HCT116 (cell line): ENCODE measurements at regions not wholly inside any gene's neighbourhood (a gene's known extent, or its start where the extent isn't known, plus 50 kb on each side); places are given as distances from the start of the nearest gene placed in this dataset.

Experiments used
- ATAC-seq: fragments of 200-7000 bp; cut with Tn5 transposase; 2 replicates; pipeline ENCODE4 v1.9.1; 2020; ENCODE audit warnings: mild to moderate bottlenecking, moderate library complexity
- BruUV-seq: library from RNA; stranded (reverse); fragments of 400-500 nt; replicated peaks from 2 replicates; lab custom pipeline; 2021; lab: Mats Ljungman, UMichigan
- CTCF ChIA-PET: fragments of 300-600 bp; sonication (Branson Sonifier 250); formaldehyde crosslinking; loops from one replicate; lab custom pipeline; 2021; ENCODE audit warnings: antibody characterized with exemption; lab: Charles Lee
- POLR2A ChIA-PET: fragments of 300-600, 350-600 bp; sonication (Branson Sonifier 250); formaldehyde crosslinking; loops from one replicate; lab custom pipeline; 2021; ENCODE audit warnings: antibody characterized with exemption; lab: Charles Lee
- RAD21 ChIA-PET, 2 experiments: fragments of 300-600 bp; sonication (Branson Sonifier 250); formaldehyde crosslinking; loops; one replicate each; lab custom pipeline; 2023; ENCODE audit warnings: low total read pairs in 2 of 2; ENCODE audit not compliant: uncharacterized antibody in 2 of 2, unreplicated experiment in 2 of 2, low non-redundant PET in 1 of 2; lab: Charles Lee
- DNase-seq: peaks from one replicate; pipeline ENCODE4 v3.0.0-alpha.2; 2010; ENCODE audit warnings: low read depth, low spot score
- H2AFZ ChIP-seq: fragments of 200-600 bp; shearing (Covaris generic), sonication (generic); 2 replicates; pipeline ENCODE4 v1.6.1; 2017; ENCODE audit warnings: low read depth, mixed run types, mixed read lengths, antibody characterized with exemption, low read length; ENCODE audit not compliant: poor library complexity, severe bottlenecking
- H3K27ac ChIP-seq: 2 replicates; pipeline ENCODE4 v1.5.1; 2012; ENCODE audit warnings: low read depth, low read length
- H3K27me3 ChIP-seq: fragments of 200-600 bp; sonication (generic); 2 replicates; pipeline ENCODE4 v1.6.1; 2016; ENCODE audit warnings: mixed run types, low read length, mixed read lengths; ENCODE audit not compliant: insufficient read depth
- H3K36me3 ChIP-seq, 2 experiments: fragments of 200-500 bp in 1 of 2; fragments of 200-600 bp in 1 of 2; sonication (Bioruptor generic) in 1 of 2; sonication (generic) in 1 of 2; 2 replicates each; pipeline versions ENCODE4 v1.5.1 to v1.6.1; 2014 to 2016; ENCODE audit warnings: low read length in 2 of 2, inconsistent platforms in 1 of 2, mixed read lengths in 1 of 2, mixed run types in 1 of 2; ENCODE audit not compliant: insufficient read depth in 2 of 2, control insufficient read depth in 1 of 2
- H3K4me1 ChIP-seq, 2 experiments: fragments of 200-600 bp in 1 of 2; sonication (generic) in 1 of 2; 2 replicates each; pipeline versions ENCODE4 v1.5.1 to v1.6.1; 2012 to 2017; ENCODE audit warnings: low read length in 2 of 2, inconsistent platforms in 1 of 2, mild to moderate bottlenecking in 1 of 2, mixed read lengths in 1 of 2, mixed run types in 1 of 2, moderate library complexity in 1 of 2; ENCODE audit not compliant: insufficient read depth in 2 of 2, control insufficient read depth in 1 of 2
- H3K4me2 ChIP-seq: fragments of 200-600 bp; sonication (generic); 2 replicates; pipeline ENCODE4 v1.6.1; 2017; ENCODE audit warnings: mixed run types, low read length, mixed read lengths
- H3K4me3 ChIP-seq, 2 experiments: fragments of 200-600 bp in 1 of 2; sonication (generic) in 1 of 2; replicated peaks in 1 of 2; 2 replicates each; pipeline ENCODE4 v1.5.1; 2011 to 2016; ENCODE audit warnings: low read length in 2 of 2, control low read depth in 1 of 2, low read depth in 1 of 2, mild to moderate bottlenecking in 1 of 2, mixed read lengths in 1 of 2, mixed run types in 1 of 2
- H3K79me2 ChIP-seq: fragments of 200-600 bp; sonication (generic); 2 replicates; pipeline ENCODE4 v1.6.1; 2017; ENCODE audit warnings: mild to moderate bottlenecking, mixed run types, low read length, moderate library complexity, mixed read lengths; ENCODE audit not compliant: insufficient read depth
- H3K9ac ChIP-seq: fragments of 200-600 bp; sonication (generic); 2 replicates; pipeline ENCODE4 v1.6.1; 2016; ENCODE audit warnings: low read length, mixed read lengths
- H3K9me2 ChIP-seq: fragments of 200-600 bp; sonication (generic), shearing (Covaris generic); 2 replicates; pipeline ENCODE4 v1.6.1; 2017; ENCODE audit warnings: mixed run types, mild to moderate bottlenecking, moderate library complexity; ENCODE audit not compliant: insufficient read depth
- H3K9me3 ChIP-seq, 2 experiments: fragments of 200-500 bp in 1 of 2; fragments of 200-600 bp in 1 of 2; sonication (Bioruptor generic) in 1 of 2; sonication (generic) in 1 of 2; 2 replicates each; pipeline ENCODE4 v1.6.1; 2014 to 2017; ENCODE audit warnings: low read length in 2 of 2, mixed read lengths in 2 of 2, inconsistent platforms in 1 of 2, low read depth in 1 of 2, mild to moderate bottlenecking in 1 of 2, mixed run types in 1 of 2, moderate library complexity in 1 of 2; ENCODE audit not compliant: control insufficient read depth in 1 of 2, insufficient read depth in 1 of 2
- H4K20me1 ChIP-seq: fragments of 200-600 bp; sonication (generic), shearing (Covaris generic); 2 replicates; pipeline ENCODE4 v1.6.1; 2017; ENCODE audit warnings: mixed run types, mild to moderate bottlenecking, moderate library complexity; ENCODE audit not compliant: insufficient read depth
- CBX3 ChIP-seq: IDR thresholded peaks from 2 replicates; pipeline ENCODE4 v1.6.1; 2012; ENCODE audit warnings: low read depth
- CEBPB ChIP-seq: IDR thresholded peaks from 2 replicates; pipeline ENCODE4 v1.6.1; 2012; ENCODE audit warnings: low read depth
- EGR1 ChIP-seq: IDR thresholded peaks from 2 replicates; pipeline ENCODE4 v1.6.1; 2012; ENCODE audit warnings: low read depth
- ELF1 ChIP-seq: IDR thresholded peaks from 2 replicates; pipeline ENCODE4 v1.6.1; 2012; ENCODE audit warnings: low read depth, borderline replicate concordance
- EZH2phosphoT487 ChIP-seq: fragments of 200-600 bp; IDR thresholded peaks from 2 replicates; pipeline ENCODE4 v1.6.1; 2018; ENCODE audit warnings: antibody characterized with exemption, borderline replicate concordance
- FOSL1 ChIP-seq: IDR thresholded peaks from 2 replicates; pipeline ENCODE4 v1.6.1; 2012; ENCODE audit warnings: low read depth
- JUND ChIP-seq: IDR thresholded peaks from 2 replicates; pipeline ENCODE4 v1.6.1; 2012
- POLR2AphosphoS5 ChIP-seq: IDR thresholded peaks from 2 replicates; pipeline ENCODE4 v1.6.1; 2011; ENCODE audit warnings: mild to moderate bottlenecking, low read depth, low read length, moderate library complexity
- RAD21 ChIP-seq: IDR thresholded peaks from 2 replicates; pipeline ENCODE4 v1.6.1; 2012; ENCODE audit warnings: low read depth, mild to moderate bottlenecking
- SIN3A ChIP-seq: IDR thresholded peaks from 2 replicates; pipeline ENCODE4 v1.6.1; 2012; ENCODE audit warnings: low read depth
- SP1 ChIP-seq: IDR thresholded peaks from 2 replicates; pipeline ENCODE4 v1.6.1; 2012; ENCODE audit warnings: low read depth
- SRF ChIP-seq: IDR thresholded peaks from 2 replicates; pipeline ENCODE4 v1.6.1; 2012; ENCODE audit warnings: low read depth
- TCF7L2 ChIP-seq: IDR thresholded peaks from 2 replicates; pipeline ENCODE4 v1.7.0; 2011; ENCODE audit warnings: borderline replicate concordance, inconsistent platforms; ENCODE audit not compliant: insufficient read depth, insufficient read length; ENCODE audit errors: extremely low read depth
- ZNF274 ChIP-seq: fragments of 200-500 bp; sonication (Bioruptor generic); IDR thresholded peaks from 2 replicates; pipeline ENCODE4 v1.6.1; 2014; ENCODE audit warnings: mild to moderate bottlenecking, low read depth, low read length, inconsistent platforms
- intact Hi-C: fragments of 100-400 bp; cut with micrococcal nuclease; formaldehyde crosslinking; loops from 2 replicates; pipeline ENCODE4 v1.10.0; 2022
- TF ChIP-seq, protein P1 (sequence below), 3 experiments: fragments of 200-600 bp in 1 of 3; sonication (generic) in 1 of 3; IDR thresholded peaks in 2 of 3; conservative IDR thresholded peaks in 1 of 3; 2 replicates each; pipeline ENCODE4 v1.5.1; 2012 to 2017; ENCODE audit warnings: low read depth in 2 of 3, low read length in 2 of 3, antibody characterized with exemption in 1 of 3, borderline replicate concordance in 1 of 3, control low read depth in 1 of 3, mild to moderate bottlenecking in 1 of 3, mixed read lengths in 1 of 3, mixed run types in 1 of 3, moderate library complexity in 1 of 3; ENCODE audit not compliant: insufficient read depth in 1 of 3
- TF ChIP-seq, protein P2 (sequence below): IDR thresholded peaks from 2 replicates; pipeline ENCODE4 v1.6.1; 2011; ENCODE audit warnings: mild to moderate bottlenecking, low read length, moderate library complexity; ENCODE audit not compliant: insufficient replicate concordance; ENCODE audit errors: extremely low read depth

DNA sequence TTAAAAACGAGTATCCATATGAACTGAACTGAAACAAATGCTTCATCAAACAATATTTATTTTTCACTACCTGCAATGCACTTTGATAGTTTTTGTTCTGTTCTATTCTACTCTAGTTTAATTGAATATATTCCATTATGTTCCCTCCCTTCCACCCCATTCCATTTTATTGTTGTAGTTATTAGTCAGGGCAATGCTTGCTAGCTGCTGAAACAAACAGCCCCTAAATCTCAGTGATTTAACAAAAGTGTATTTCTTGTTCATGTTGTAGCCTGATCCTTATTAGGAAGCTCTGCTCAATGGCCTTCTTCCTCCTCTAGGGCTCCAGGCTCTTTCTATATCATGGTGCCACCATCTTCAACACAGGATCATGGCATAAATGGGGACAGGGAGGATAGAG is 122.3 kb upstream of the RAI2 start:
- no peak for TF ChIP-seq ELF1
- no peak for TF ChIP-seq CBX3
- no peak for TF ChIP-seq SIN3A
- no peak for TF ChIP-seq FOSL1
- TF ChIP-seq EGR1: no peak
- TF ChIP-seq SP1: no peak
- BruUV-seq: no TSS peak

DNA sequence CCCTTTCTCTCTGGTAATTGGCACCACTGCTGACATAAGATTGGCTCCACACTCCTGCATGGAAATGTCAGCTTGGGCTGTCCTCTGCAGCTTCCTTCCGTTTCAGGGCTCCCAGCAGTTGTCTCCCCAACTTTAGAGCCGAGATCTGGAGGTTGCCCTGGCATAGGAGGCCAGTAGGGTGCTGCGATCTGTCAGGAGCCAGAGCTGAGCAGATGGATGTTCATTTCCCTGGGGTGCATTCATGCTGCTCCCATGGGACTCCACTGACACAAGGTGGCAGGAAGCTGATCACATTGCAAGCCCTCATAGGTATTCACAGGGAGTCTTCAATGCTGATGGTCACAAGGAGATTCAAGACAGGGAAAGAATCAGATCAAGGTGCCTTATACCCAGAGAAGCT is 116.6 kb upstream of the RAI2 start:
- no peaks in the 10 kb centered on the region for H3K9me2 ChIP-seq
- no peak overlapping the region for H3K9ac ChIP-seq
- no peak overlapping the region for H2AFZ ChIP-seq
- H3K9me3 ChIP-seq: no peaks in the 10 kb centered on the region
- H3K27ac ChIP-seq: no peak overlapping the region
- BruUV-seq: no TSS peak
- no peaks in the 10 kb centered on the region for H4K20me1 ChIP-seq
- H3K4me1 ChIP-seq: no peaks in the 10 kb centered on the region
- ChIA-PET POLR2A (no interaction called here), RAD21 (no interaction called here), CTCF (no interaction called here)
- ATAC-seq: no peak
- peaks cover 4% of the 10 kb centered on the region; the same call in 1 of the 2 replicates for H3K27me3 ChIP-seq
- H3K4me2 ChIP-seq: no peak overlapping the region
- H3K4me3 ChIP-seq: no peak overlapping the region
- intact Hi-C loops: no loop called here
- H3K79me2 ChIP-seq: no peaks in the 10 kb centered on the region
- DNase-seq: no peak
- no peaks in the 10 kb centered on the region for H3K36me3 ChIP-seq
- TF ChIP-seq CEBPB (no peak), SP1 (no peak), SRF (no peak), SIN3A (no peak), EZH2phosphoT487 (no peak), RAD21 (no peak), TCF7L2 (no peak), POLR2AphosphoS5 (no peak), FOSL1 (no peak), ZNF274 (no peak), JUND (no peak)
- TF ChIP-seq, protein P1, sequence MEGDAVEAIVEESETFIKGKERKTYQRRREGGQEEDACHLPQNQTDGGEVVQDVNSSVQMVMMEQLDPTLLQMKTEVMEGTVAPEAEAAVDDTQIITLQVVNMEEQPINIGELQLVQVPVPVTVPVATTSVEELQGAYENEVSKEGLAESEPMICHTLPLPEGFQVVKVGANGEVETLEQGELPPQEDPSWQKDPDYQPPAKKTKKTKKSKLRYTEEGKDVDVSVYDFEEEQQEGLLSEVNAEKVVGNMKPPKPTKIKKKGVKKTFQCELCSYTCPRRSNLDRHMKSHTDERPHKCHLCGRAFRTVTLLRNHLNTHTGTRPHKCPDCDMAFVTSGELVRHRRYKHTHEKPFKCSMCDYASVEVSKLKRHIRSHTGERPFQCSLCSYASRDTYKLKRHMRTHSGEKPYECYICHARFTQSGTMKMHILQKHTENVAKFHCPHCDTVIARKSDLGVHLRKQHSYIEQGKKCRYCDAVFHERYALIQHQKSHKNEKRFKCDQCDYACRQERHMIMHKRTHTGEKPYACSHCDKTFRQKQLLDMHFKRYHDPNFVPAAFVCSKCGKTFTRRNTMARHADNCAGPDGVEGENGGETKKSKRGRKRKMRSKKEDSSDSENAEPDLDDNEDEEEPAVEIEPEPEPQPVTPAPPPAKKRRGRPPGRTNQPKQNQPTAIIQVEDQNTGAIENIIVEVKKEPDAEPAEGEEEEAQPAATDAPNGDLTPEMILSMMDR (IDR thresholded peaks at IDR 0.05 in 2 of 3, conservative IDR thresholded peaks at IDR 0.05 in 1 of 3; ENCODE audit: borderline replicate concordance in 1 of 3, insufficient read depth in 1 of 3, low read depth in 2 of 3, low read length in 2 of 3): no peak
- TF ChIP-seq, protein P2, sequence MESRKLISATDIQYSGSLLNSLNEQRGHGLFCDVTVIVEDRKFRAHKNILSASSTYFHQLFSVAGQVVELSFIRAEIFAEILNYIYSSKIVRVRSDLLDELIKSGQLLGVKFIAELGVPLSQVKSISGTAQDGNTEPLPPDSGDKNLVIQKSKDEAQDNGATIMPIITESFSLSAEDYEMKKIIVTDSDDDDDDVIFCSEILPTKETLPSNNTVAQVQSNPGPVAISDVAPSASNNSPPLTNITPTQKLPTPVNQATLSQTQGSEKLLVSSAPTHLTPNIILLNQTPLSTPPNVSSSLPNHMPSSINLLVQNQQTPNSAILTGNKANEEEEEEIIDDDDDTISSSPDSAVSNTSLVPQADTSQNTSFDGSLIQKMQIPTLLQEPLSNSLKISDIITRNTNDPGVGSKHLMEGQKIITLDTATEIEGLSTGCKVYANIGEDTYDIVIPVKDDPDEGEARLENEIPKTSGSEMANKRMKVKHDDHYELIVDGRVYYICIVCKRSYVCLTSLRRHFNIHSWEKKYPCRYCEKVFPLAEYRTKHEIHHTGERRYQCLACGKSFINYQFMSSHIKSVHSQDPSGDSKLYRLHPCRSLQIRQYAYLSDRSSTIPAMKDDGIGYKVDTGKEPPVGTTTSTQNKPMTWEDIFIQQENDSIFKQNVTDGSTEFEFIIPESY: no peak

More for the DNA sequence above, 122.3 kb upstream of the RAI2 start:
- Histone ChIP-seq H4K20me1 (no peaks in the 10 kb centered on the region), H3K27ac (no peak overlapping the region), H3K79me2 (no peaks in the 10 kb centered on the region), H3K9me2 (no peaks in the 10 kb centered on the region), H3K27me3 (no peaks in the 10 kb centered on the region; the same call in 1 of the 2 replicates), H3K4me1 (no peaks in the 10 kb centered on the region), H2AFZ (no peak overlapping the region), H3K4me3 (no peak overlapping the region), H3K9ac (no peak overlapping the region), H3K4me2 (no peak overlapping the region), H3K9me3 (no peaks in the 10 kb centered on the region), H3K36me3 (no peaks in the 10 kb centered on the region)
- RAD21 ChIA-PET: no interaction called here
- DNase-seq: no peak
- no peak for ATAC-seq
- intact Hi-C loops: no loop called here
- POLR2A ChIA-PET: no interaction called here
- CTCF ChIA-PET: no interaction called here
